ENCODE measurements at regions not wholly inside any gene's neighbourhood (a gene's known extent, or its start where the extent isn't known, plus 50 kb on each side); places are given as distances from the start of the nearest gene placed in this dataset.

- Mint-ChIP-seq H3K27ac (no peak overlapping the region), H3K27me3 (ENCODE audit: low read depth) (no peaks in the 10 kb centered on the region)
Measured at GRCh38 chr18:11411048-11411447, 198.3 kb upstream of the SLC35G4 start.

GRCh38 chr18:11408555-11409065 lies 200.8 kb upstream of the SLC35G4 start:
- no peaks in the 10 kb centered on the region for H3K4me1 Mint-ChIP-seq (ENCODE audit: low read depth)
- H3K27me3 Mint-ChIP-seq (ENCODE audit: low read depth) = no peaks in the 10 kb centered on the region
- H3K9me3 Mint-ChIP-seq = no peaks in the 10 kb centered on the region
- no peak overlapping the region for H3K4me3 Mint-ChIP-seq
- H3K36me3 Mint-ChIP-seq (ENCODE audit: insufficient read depth in 2 of 2) = no peaks in the 10 kb centered on the region
- no peak for DNase-seq
- ATAC-seq (replicated peaks in 1 of 2) = no peak
- no peak overlapping the region for H3K27ac Mint-ChIP-seq

More at GRCh38 chr18:11411048-11411447, 198.3 kb upstream of the SLC35G4 start:
- no peaks in the 10 kb centered on the region for H3K36me3 Mint-ChIP-seq (ENCODE audit: insufficient read depth in 2 of 2)
- no peak overlapping the region for H3K4me3 Mint-ChIP-seq
- DNase-seq (no peak), ATAC-seq (replicated peaks in 1 of 2) (no peak)
- no peaks in the 10 kb centered on the region for H3K4me1 Mint-ChIP-seq (ENCODE audit: low read depth)
- H3K9me3 Mint-ChIP-seq = no peaks in the 10 kb centered on the region

GRCh38 chr18:11407940-11408339 lies 201.5 kb upstream of the SLC35G4 start:
- Mint-ChIP-seq H3K4me1 (ENCODE audit: low read depth) (no peaks in the 10 kb centered on the region), H3K9me3 (no peaks in the 10 kb centered on the region), H3K36me3 (ENCODE audit: insufficient read depth in 2 of 2) (no peaks in the 10 kb centered on the region), H3K27ac (no peak overlapping the region), H3K4me3 (no peak overlapping the region), H3K27me3 (ENCODE audit: low read depth) (no peaks in the 10 kb centered on the region)
- DNase-seq (no peak), ATAC-seq (replicated peaks in 1 of 2) (no peak)

- H3K4me1 Mint-ChIP-seq (ENCODE audit: low read depth) = no peaks in the 10 kb centered on the region
Measured at GRCh38 chr18:11405804-11406203, 203.6 kb upstream of the SLC35G4 start.

GRCh38 chr18:11400703-11401102 lies 208.7 kb upstream of the SLC35G4 start:
- Mint-ChIP-seq H3K9me3 (peaks cover 0 to 5% of the 10 kb centered on the region in 2 donors), H3K36me3 (ENCODE audit: insufficient read depth in 2 of 2) (no peaks in the 10 kb centered on the region), H3K4me3 (no peak overlapping the region)

More at GRCh38 chr18:11405804-11406203, 203.6 kb upstream of the SLC35G4 start:
- Mint-ChIP-seq H3K9me3 (peaks cover 0 to 3% of the 10 kb centered on the region in 2 donors), H3K27ac (no peak overlapping the region), H3K36me3 (ENCODE audit: insufficient read depth in 2 of 2) (no peaks in the 10 kb centered on the region), H3K4me3 (no peak overlapping the region), H3K27me3 (ENCODE audit: low read depth) (no peaks in the 10 kb centered on the region)
- ATAC-seq (replicated peaks in 1 of 2) (no peak), DNase-seq (no peak)

GRCh38 chr18:11398625-11399024 lies 210.8 kb upstream of the SLC35G4 start:
- ATAC-seq (replicated peaks in 1 of 2) (no peak), DNase-seq (no peak)
- Mint-ChIP-seq H3K9me3 (peaks cover 0 to 5% of the 10 kb centered on the region in 2 donors), H3K27me3 (ENCODE audit: low read depth) (no peaks in the 10 kb centered on the region), H3K4me3 (no peak overlapping the region), H3K36me3 (ENCODE audit: insufficient read depth in 2 of 2) (no peaks in the 10 kb centered on the region), H3K27ac (no peak overlapping the region), H3K4me1 (ENCODE audit: low read depth) (no peaks in the 10 kb centered on the region)

More at GRCh38 chr18:11400703-11401102, 208.7 kb upstream of the SLC35G4 start:
- Mint-ChIP-seq H3K27ac (no peak overlapping the region), H3K27me3 (ENCODE audit: low read depth) (no peaks in the 10 kb centered on the region), H3K4me1 (ENCODE audit: low read depth) (no peaks in the 10 kb centered on the region)
- ATAC-seq (replicated peaks in 1 of 2) (no peak), DNase-seq (no peak)

- no peaks in the 10 kb centered on the region for H3K36me3 Mint-ChIP-seq (ENCODE audit: insufficient read depth in 2 of 2)
- no peak for DNase-seq
- ATAC-seq (replicated peaks in 1 of 2) = no peak
- no peaks in the 10 kb centered on the region for H3K9me3 Mint-ChIP-seq
- no peaks in the 10 kb centered on the region for H3K4me1 Mint-ChIP-seq (ENCODE audit: low read depth)
- H3K27ac Mint-ChIP-seq = no peak overlapping the region
- H3K27me3 Mint-ChIP-seq (ENCODE audit: low read depth) = no peaks in the 10 kb centered on the region
- H3K4me3 Mint-ChIP-seq = no peak overlapping the region
Measured at GRCh38 chr18:11392980-11393885, 216.2 kb upstream of the SLC35G4 start.

- no peak for ATAC-seq (replicated peaks in 1 of 2)
- H3K27me3 Mint-ChIP-seq (ENCODE audit: low read depth) = no peaks in the 10 kb centered on the region
Measured at GRCh38 chr18:11392292-11392691, 217.1 kb upstream of the SLC35G4 start.

GRCh38 chr18:11391661-11392060 lies 217.7 kb upstream of the SLC35G4 start:
- Mint-ChIP-seq H3K36me3 (ENCODE audit: insufficient read depth in 2 of 2) (no peaks in the 10 kb centered on the region), H3K4me1 (ENCODE audit: low read depth) (no peaks in the 10 kb centered on the region), H3K27me3 (ENCODE audit: low read depth) (no peaks in the 10 kb centered on the region), H3K27ac (no peak overlapping the region), H3K4me3 (no peak overlapping the region), H3K9me3 (no peaks in the 10 kb centered on the region)
- no peak for DNase-seq
- ATAC-seq (replicated peaks in 1 of 2) = no peak

More at GRCh38 chr18:11392292-11392691, 217.1 kb upstream of the SLC35G4 start:
- DNase-seq = no peak
- Mint-ChIP-seq H3K4me1 (ENCODE audit: low read depth) (no peaks in the 10 kb centered on the region), H3K27ac (no peak overlapping the region), H3K4me3 (no peak overlapping the region), H3K36me3 (ENCODE audit: insufficient read depth in 2 of 2) (no peaks in the 10 kb centered on the region), H3K9me3 (no peaks in the 10 kb centered on the region)

GRCh38 chr18:11388755-11389680 lies 220.4 kb upstream of the SLC35G4 start:
- Mint-ChIP-seq H3K4me1 (ENCODE audit: low read depth) (no peaks in the 10 kb centered on the region), H3K27ac (no peak overlapping the region), H3K9me3 (no peaks in the 10 kb centered on the region), H3K27me3 (ENCODE audit: low read depth) (no peaks in the 10 kb centered on the region), H3K36me3 (ENCODE audit: insufficient read depth in 2 of 2) (no peaks in the 10 kb centered on the region), H3K4me3 (no peak overlapping the region)
- DNase-seq = no peak
- no peak for ATAC-seq (replicated peaks in 1 of 2)

- Mint-ChIP-seq H3K9me3 (no peaks in the 10 kb centered on the region), H3K27ac (no peak overlapping the region), H3K4me3 (no peak overlapping the region), H3K36me3 (ENCODE audit: insufficient read depth in 2 of 2) (no peaks in the 10 kb centered on the region), H3K27me3 (ENCODE audit: low read depth) (no peaks in the 10 kb centered on the region), H3K4me1 (ENCODE audit: low read depth) (no peaks in the 10 kb centered on the region)
- ATAC-seq (replicated peaks in 1 of 2) = no peak
- DNase-seq = no peak
Measured at GRCh38 chr18:11387880-11388279, 221.5 kb upstream of the SLC35G4 start.

- Mint-ChIP-seq H3K4me3 (no peak overlapping the region), H3K27me3 (ENCODE audit: low read depth) (no peaks in the 10 kb centered on the region), H3K36me3 (ENCODE audit: insufficient read depth in 2 of 2) (no peaks in the 10 kb centered on the region), H3K4me1 (ENCODE audit: low read depth) (no peaks in the 10 kb centered on the region), H3K9me3 (no peaks in the 10 kb centered on the region), H3K27ac (no peak overlapping the region)
- ATAC-seq (replicated peaks in 1 of 2) (no peak), DNase-seq (no peak)
Measured at GRCh38 chr18:11383381-11383780, 226.0 kb upstream of the SLC35G4 start.

GRCh38 chr18:11380968-11381367 lies 228.4 kb upstream of the SLC35G4 start:
- no peak overlapping the region for H3K27ac Mint-ChIP-seq
- H3K27me3 Mint-ChIP-seq (ENCODE audit: low read depth) = peaks cover 6% of the 10 kb centered on the region
- H3K36me3 Mint-ChIP-seq (ENCODE audit: insufficient read depth in 2 of 2) = no peaks in the 10 kb centered on the region
- H3K4me1 Mint-ChIP-seq (ENCODE audit: low read depth) = no peaks in the 10 kb centered on the region
- no peak for DNase-seq
- no peak for ATAC-seq (replicated peaks in 1 of 2)
- no peaks in the 10 kb centered on the region for H3K9me3 Mint-ChIP-seq
- H3K4me3 Mint-ChIP-seq = no peak overlapping the region

All from activated T-cell treated with anti-CD3 and anti-CD28 coated beads, Interleukin-2, amount 50 U/mL, for 72 hours (primary cell).